Cardiac muscle cell (in vitro differentiated cells and primary cell): ENCODE measurements at regions not wholly inside any gene's neighbourhood (a gene's known extent, or its start where the extent isn't known, plus 50 kb on each side); places are given as distances from the start of the nearest gene placed in this dataset.

ENCODE experiments used
- DNase-seq, 2 donors: peaks; one replicate each; pipeline versions ENCODE4 v3.0.0 to v3.0.0-alpha.2; 2010 to 2017; ENCODE audit warnings: low read depth in 1 of 2, low spot score in 1 of 2
- H3K27ac ChIP-seq: fragments of 200-600 bp; sonication (generic); 2 replicates; pipeline ENCODE4 v1.5.1; 2016
- H3K27me3 ChIP-seq: fragments of 200-600 bp; sonication (generic); 2 replicates; pipeline ENCODE4 v1.6.0; 2016; ENCODE audit warnings: control low read depth
- H3K36me3 ChIP-seq: fragments of 200-600 bp; sonication (generic); 2 replicates; pipeline ENCODE4 v1.5.1; 2016; ENCODE audit warnings: control low read depth
- H3K4me1 ChIP-seq: fragments of 200-600 bp; sonication (generic); 2 replicates; pipeline ENCODE4 v1.8.1; 2017; ENCODE audit warnings: low read depth, mild to moderate bottlenecking, mixed run types
- H3K4me3 ChIP-seq: fragments of 200-600 bp; sonication (generic); 2 replicates; pipeline ENCODE4 v1.5.1; 2016; ENCODE audit warnings: mild to moderate bottlenecking
- H3K9me3 ChIP-seq: fragments of 200-600 bp; sonication (generic); 2 replicates; pipeline ENCODE4 v1.5.1; 2017; ENCODE audit warnings: low read depth, mild to moderate bottlenecking, control low read depth
- CTCF ChIP-seq: IDR thresholded peaks from 2 replicates; pipeline ENCODE4 v1.5.1; 2012; ENCODE audit warnings: low read depth, mild to moderate bottlenecking, low read length

- Histone ChIP-seq H3K4me1 (no peaks in the 10 kb centered on the region), H3K36me3 (no peaks in the 10 kb centered on the region), H3K4me3 (no peak overlapping the region), H3K9me3 (no peaks in the 10 kb centered on the region), H3K27me3 (no peaks in the 10 kb centered on the region), H3K27ac (no peak overlapping the region)
- no peak for TF ChIP-seq CTCF
- no peak for DNase-seq
These were observed 303.1 kb upstream of the CHORDC1 start for GRCh38 chr11:90525962-90526361.

- no peaks in the 10 kb centered on the region for H3K9me3 ChIP-seq
- no peaks in the 10 kb centered on the region for H3K27me3 ChIP-seq
- no peak for DNase-seq
- no peak overlapping the region for H3K4me3 ChIP-seq
- H3K4me1 ChIP-seq = peaks cover 7% of the 10 kb centered on the region
- H3K36me3 ChIP-seq = no peaks in the 10 kb centered on the region
- TF ChIP-seq CTCF = no peak
- no peak overlapping the region for H3K27ac ChIP-seq
These were observed 290.0 kb upstream of the CHORDC1 start for GRCh38 chr11:90512846-90513245.

- Histone ChIP-seq H3K27ac (no peak overlapping the region), H3K36me3 (no peaks in the 10 kb centered on the region), H3K27me3 (no peaks in the 10 kb centered on the region), H3K4me3 (no peak overlapping the region), H3K4me1 (peaks cover 7% of the 10 kb centered on the region), H3K9me3 (no peaks in the 10 kb centered on the region)
- no peak for TF ChIP-seq CTCF
- no peak for DNase-seq
These were observed 288.0 kb upstream of the CHORDC1 start for GRCh38 chr11:90510839-90511238.

- Histone ChIP-seq H3K9me3 (no peaks in the 10 kb centered on the region), H3K4me1 (no peaks in the 10 kb centered on the region), H3K27me3 (no peaks in the 10 kb centered on the region), H3K27ac (no peak overlapping the region), H3K36me3 (no peaks in the 10 kb centered on the region), H3K4me3 (no peak overlapping the region)
- DNase-seq = no peak
- TF ChIP-seq CTCF = no peak
These were observed 278.2 kb upstream of the CHORDC1 start for GRCh38 chr11:90500922-90501568.

- H3K4me1 ChIP-seq = no peaks in the 10 kb centered on the region
- no peak overlapping the region for H3K4me3 ChIP-seq
- no peak for DNase-seq
- no peaks in the 10 kb centered on the region for H3K36me3 ChIP-seq
- H3K27me3 ChIP-seq = no peaks in the 10 kb centered on the region
- no peak overlapping the region for H3K27ac ChIP-seq
- H3K9me3 ChIP-seq = no peaks in the 10 kb centered on the region
- TF ChIP-seq CTCF = no peak
These were observed 273.9 kb upstream of the CHORDC1 start for GRCh38 chr11:90496722-90497121.
